A673 (cell line): ENCODE measurements at regions not wholly inside any gene's neighbourhood (a gene's known extent, or its start where the extent isn't known, plus 50 kb on each side); places are given as distances from the start of the nearest gene placed in this dataset.
A peak's percentile ranks its signal among the peaks of the same experiment; 100 is the strongest.

Source experiments
- BruUV-seq: library from RNA; stranded (reverse); fragments of 400-500 nt; replicated peaks from 2 replicates; lab custom pipeline; 2021; lab: Mats Ljungman, UMichigan
- CTCF ChIA-PET: fragments of 300-600 bp; sonication (Branson Sonifier 250); formaldehyde crosslinking; loops from one replicate; lab custom pipeline; 2022; ENCODE audit warnings: antibody characterized with exemption; lab: Charles Lee
- POLR2A ChIA-PET: fragments of 300-600 bp; sonication (Branson Sonifier 250); formaldehyde crosslinking; loops from one replicate; lab custom pipeline; 2022; ENCODE audit warnings: antibody characterized with exemption; ENCODE audit not compliant: low non-redundant PET; lab: Charles Lee
- DNase-seq: peaks from one replicate; pipeline ENCODE4 v3.0.0-alpha.2; 2015; ENCODE audit warnings: low spot score
- H3K27ac ChIP-seq: fragments of 200-600 bp; sonication (generic); 2 replicates; pipeline ENCODE4 v1.5.1; 2016; ENCODE audit warnings: mixed run types, low read depth, mild to moderate bottlenecking, mixed read lengths, antibody characterized with exemption, low read length; ENCODE audit not compliant: poor library complexity, severe bottlenecking
- H3K27me3 ChIP-seq: fragments of 200-600 bp; sonication (generic); replicated peaks from 2 replicates; pipeline ENCODE4 v1.6.1; 2017; ENCODE audit warnings: mixed run types, low read depth, mild to moderate bottlenecking, mixed read lengths, antibody characterized with exemption, low read length; ENCODE audit not compliant: insufficient read depth, poor library complexity
- H3K36me3 ChIP-seq: fragments of 200-600 bp; sonication (generic); 2 replicates; pipeline ENCODE4 v1.6.1; 2016; ENCODE audit warnings: mixed run types, mild to moderate bottlenecking, mixed read lengths, antibody characterized with exemption, low read length; ENCODE audit not compliant: insufficient read depth, poor library complexity, severe bottlenecking
- H3K4me1 ChIP-seq: fragments of 200-600 bp; sonication (generic); 2 replicates; pipeline ENCODE4 v1.6.1; 2017; ENCODE audit warnings: mixed run types, mild to moderate bottlenecking, mixed read lengths, antibody characterized with exemption, low read length; ENCODE audit not compliant: insufficient read depth, poor library complexity, severe bottlenecking
- H3K4me3 ChIP-seq: fragments of 200-600 bp; sonication (generic); 2 replicates; pipeline ENCODE4 v1.5.1; 2016; ENCODE audit warnings: low read depth, mixed run types, mild to moderate bottlenecking, mixed read lengths, low read length; ENCODE audit not compliant: poor library complexity, severe bottlenecking
- H3K9me3 ChIP-seq: fragments of 200-600 bp; sonication (generic); 2 replicates; pipeline ENCODE4 v1.6.1; 2016; ENCODE audit warnings: mixed run types, low read depth, mild to moderate bottlenecking, mixed read lengths, antibody characterized with exemption, low read length; ENCODE audit not compliant: poor library complexity, severe bottlenecking
- CTCF ChIP-seq: fragments of 300-800, 200-600 bp; sonication (generic); conservative IDR thresholded peaks from 2 replicates; pipeline ENCODE4 v1.5.1; 2017; ENCODE audit warnings: low read depth, mild to moderate bottlenecking, antibody characterized with exemption, low read length, moderate library complexity, mixed read lengths
- EZH2 ChIP-seq: fragments of 200-600 bp; sonication (generic); IDR thresholded peaks from 2 replicates; pipeline ENCODE4 v1.6.1; 2017; ENCODE audit warnings: borderline replicate concordance, low read depth, mild to moderate bottlenecking, mixed read lengths, antibody characterized with exemption, low read length; ENCODE audit not compliant: poor library complexity, severe bottlenecking
- intact Hi-C: fragments of 100-400 bp; cut with micrococcal nuclease; formaldehyde crosslinking; loops from one replicate; pipeline ENCODE4 v1.10.0; 2022; ENCODE audit not compliant: unreplicated experiment

GRCh38 chr5:27682600-27682999 is 644.2 kb upstream of the CDH9 start:
- no TSS peak for BruUV-seq
- Histone ChIP-seq H3K4me3 (no peak overlapping the region), H3K36me3 (no peaks in the 10 kb centered on the region), H3K4me1 (no peaks in the 10 kb centered on the region), H3K27me3 (no peaks in the 10 kb centered on the region), H3K9me3 (no peaks in the 10 kb centered on the region), H3K27ac (no peak overlapping the region)
- DNase-seq = peak; percentile 20
- intact Hi-C loops = loop anchor here (10.0 kb wide), 1 partner anchor 1092 kb away; no protein-coding TSS in a partner anchor
- TF ChIP-seq EZH2 (no peak), CTCF (peak; percentile 42; the same call in 1 of the 2 replicates)
- ChIA-PET CTCF (interaction anchor here (0.6 kb wide), 1 partner anchor 16 kb away, joined by 3 read pairs; no protein-coding TSS in a partner anchor), POLR2A (no interaction called here)

GRCh38 chr5:27652505-27652904 is 614.1 kb upstream of the CDH9 start:
- no peak for DNase-seq
- Histone ChIP-seq H3K27me3 (no peaks in the 10 kb centered on the region), H3K27ac (no peak overlapping the region), H3K4me1 (no peaks in the 10 kb centered on the region), H3K36me3 (no peaks in the 10 kb centered on the region), H3K9me3 (peaks cover 6% of the 10 kb centered on the region), H3K4me3 (no peak overlapping the region)
- ChIA-PET CTCF (no interaction called here), POLR2A (no interaction called here)
- BruUV-seq = no TSS peak
- TF ChIP-seq EZH2 (no peak), CTCF (0 out of 2 replicates have a peak, but pooled peaks have one; percentile 23)
- intact Hi-C loops = no loop called here

- ChIA-PET CTCF (no interaction called here), POLR2A (no interaction called here)
- intact Hi-C loops = no loop called here
- BruUV-seq = no TSS peak
- DNase-seq = no peak
- Histone ChIP-seq H3K27ac (no peak overlapping the region), H3K4me3 (no peak overlapping the region), H3K4me1 (no peaks in the 10 kb centered on the region), H3K9me3 (no peaks in the 10 kb centered on the region), H3K27me3 (no peaks in the 10 kb centered on the region), H3K36me3 (no peaks in the 10 kb centered on the region)
- no peak for TF ChIP-seq EZH2
- TF ChIP-seq CTCF = no peak
Measured at GRCh38 chr5:27639005-27639612, 600.7 kb upstream of the CDH9 start.
